ENCODE measurements at regions not wholly inside any gene's neighbourhood (a gene's known extent, or its start where the extent isn't known, plus 50 kb on each side); places are given as distances from the start of the nearest gene placed in this dataset.

DNA sequence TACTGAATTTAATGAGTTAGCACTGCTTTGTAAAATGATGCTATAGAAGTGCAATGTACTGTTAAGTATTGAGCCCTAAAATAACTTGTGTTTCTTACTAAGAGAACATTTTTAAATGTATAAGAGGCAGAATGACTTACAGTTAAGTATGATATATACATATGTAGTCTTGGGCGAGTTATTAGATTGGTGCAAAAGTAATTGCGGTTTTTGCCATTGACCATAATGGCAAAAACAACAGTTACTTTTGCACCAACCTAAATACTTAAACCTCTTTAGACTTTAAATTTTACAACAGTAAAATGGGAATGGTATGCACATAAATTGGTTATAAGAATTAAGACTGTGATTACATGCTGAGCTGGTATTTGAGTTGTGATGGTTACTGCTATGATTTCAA, 79.8 kb downstream of the CNTN3 start:
- no peaks in the 10 kb centered on the region for H3K9me3 ChIP-seq (ENCODE audit: low read length)
- no peaks in the 10 kb centered on the region for H3K36me3 ChIP-seq (ENCODE audit: insufficient read depth, low read length)
- no peak overlapping the region for H3K27ac ChIP-seq (ENCODE audit: low read depth, low read length)
- no peak overlapping the region for H3K9ac ChIP-seq (ENCODE audit: low read length)
- H3K4me1 ChIP-seq (ENCODE audit: insufficient read depth, low read length), result no peaks in the 10 kb centered on the region
- no peaks in the 10 kb centered on the region for H3K27me3 ChIP-seq (ENCODE audit: control insufficient read depth in 1 of 2, insufficient read depth in 2 of 2, low read length in 2 of 2)
- no peak overlapping the region for H3K4me3 ChIP-seq (ENCODE audit: low read depth in 1 of 2, low read length in 2 of 2)

DNA sequence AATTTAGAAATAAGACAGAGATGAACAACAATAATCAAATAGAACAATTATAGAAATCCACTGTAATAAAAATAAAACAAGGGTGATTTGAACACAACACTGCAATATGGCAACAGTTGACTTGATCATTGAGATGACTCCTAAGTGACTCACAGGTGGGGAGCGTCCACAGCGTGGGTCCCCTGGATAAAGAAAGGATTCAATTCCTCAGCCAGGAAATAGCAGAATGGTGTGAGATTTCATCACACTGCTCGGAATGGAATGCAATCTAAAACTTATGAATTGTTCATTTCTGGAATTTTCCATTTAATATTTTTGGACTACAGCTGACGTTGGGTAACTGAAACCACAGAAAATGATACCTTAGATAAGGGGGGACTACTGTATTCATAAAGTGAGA, 82.0 kb downstream of the CNTN3 start:
- Histone ChIP-seq H3K27ac (ENCODE audit: low read depth, low read length) (no peak overlapping the region), H3K9ac (ENCODE audit: low read length) (no peak overlapping the region), H3K36me3 (ENCODE audit: insufficient read depth, low read length) (no peaks in the 10 kb centered on the region), H3K4me1 (ENCODE audit: insufficient read depth, low read length) (no peaks in the 10 kb centered on the region), H3K9me3 (ENCODE audit: low read length) (no peaks in the 10 kb centered on the region), H3K4me3 (ENCODE audit: low read depth in 1 of 2, low read length in 2 of 2) (no peak overlapping the region), H3K27me3 (ENCODE audit: control insufficient read depth in 1 of 2, insufficient read depth in 2 of 2, low read length in 2 of 2) (no peaks in the 10 kb centered on the region)

DNA sequence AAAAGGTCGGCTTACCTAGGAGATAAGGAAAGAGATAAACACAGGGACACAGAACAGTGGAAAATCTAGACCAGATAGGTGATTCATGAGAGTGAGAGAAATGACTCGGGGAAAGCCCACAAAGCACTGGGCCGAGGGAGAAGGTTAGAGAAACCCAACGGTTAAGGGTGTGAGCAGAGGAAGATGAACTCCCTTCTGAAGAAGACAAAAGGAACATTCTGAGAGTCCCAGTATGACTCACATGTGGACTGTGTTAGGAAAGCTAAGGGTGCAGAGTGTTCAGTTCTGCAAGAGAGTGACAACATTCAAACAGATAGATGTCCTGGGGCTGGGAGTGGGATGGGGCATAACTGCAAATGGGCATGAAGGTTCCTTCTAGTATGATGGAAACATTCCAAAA, 83.0 kb downstream of the CNTN3 start:
- Histone ChIP-seq H3K4me3 (ENCODE audit: low read depth in 1 of 2, low read length in 2 of 2) (no peak overlapping the region), H3K9ac (ENCODE audit: low read length) (no peak overlapping the region), H3K9me3 (ENCODE audit: low read length) (no peaks in the 10 kb centered on the region), H3K4me1 (ENCODE audit: insufficient read depth, low read length) (no peaks in the 10 kb centered on the region), H3K27me3 (ENCODE audit: control insufficient read depth in 1 of 2, insufficient read depth in 2 of 2, low read length in 2 of 2) (no peaks in the 10 kb centered on the region), H3K27ac (ENCODE audit: low read depth, low read length) (no peak overlapping the region), H3K36me3 (ENCODE audit: insufficient read depth, low read length) (no peaks in the 10 kb centered on the region)

DNA sequence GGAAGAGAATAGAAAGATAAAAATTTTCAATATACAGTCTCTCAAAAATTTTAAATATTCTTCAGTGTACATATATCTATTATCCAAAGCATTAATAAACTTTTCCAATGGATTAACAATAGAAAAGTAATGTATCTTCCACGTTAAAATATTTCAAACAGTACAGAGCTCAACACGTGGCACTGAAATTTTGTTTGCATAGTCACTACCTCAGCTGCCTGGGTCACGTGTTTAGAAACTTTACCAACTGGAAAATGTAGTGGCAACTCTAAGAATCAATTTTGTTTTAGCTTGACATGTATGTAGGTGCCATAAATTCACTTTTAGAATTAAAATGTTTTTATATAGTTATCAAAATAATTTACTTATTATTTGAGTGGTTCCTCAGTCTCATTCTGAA, 85.3 kb downstream of the CNTN3 start:
- Histone ChIP-seq H3K27ac (ENCODE audit: low read depth, low read length) (no peak overlapping the region), H3K4me3 (ENCODE audit: low read depth in 1 of 2, low read length in 2 of 2) (no peak overlapping the region), H3K36me3 (ENCODE audit: insufficient read depth, low read length) (no peaks in the 10 kb centered on the region), H3K9ac (ENCODE audit: low read length) (no peak overlapping the region), H3K27me3 (ENCODE audit: control insufficient read depth in 1 of 2, insufficient read depth in 2 of 2, low read length in 2 of 2) (no peaks in the 10 kb centered on the region), H3K4me1 (ENCODE audit: insufficient read depth, low read length) (no peaks in the 10 kb centered on the region), H3K9me3 (ENCODE audit: low read length) (no peaks in the 10 kb centered on the region)

DNA sequence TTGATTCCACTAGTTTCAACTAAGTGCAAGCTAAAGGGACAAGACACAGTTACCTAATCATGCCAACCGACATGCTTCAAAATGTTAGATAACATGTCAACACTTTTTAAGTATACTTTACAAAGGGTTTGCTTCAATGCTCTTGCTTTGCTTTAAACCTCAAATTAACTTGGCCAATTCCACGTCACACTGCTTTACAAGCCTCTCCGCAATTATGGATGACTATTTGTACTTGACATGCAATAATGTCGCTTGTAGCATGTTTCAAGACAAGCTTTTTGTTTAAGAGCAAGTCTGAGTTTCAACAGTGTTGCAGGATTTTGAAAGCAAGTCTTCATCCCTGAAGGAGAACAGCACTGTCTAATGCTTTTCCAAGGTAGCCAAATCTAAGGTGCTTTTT, 86.9 kb downstream of the CNTN3 start:
- Histone ChIP-seq H3K4me3 (ENCODE audit: low read depth in 1 of 2, low read length in 2 of 2) (no peak overlapping the region), H3K9ac (ENCODE audit: low read length) (no peak overlapping the region), H3K4me1 (ENCODE audit: insufficient read depth, low read length) (no peaks in the 10 kb centered on the region), H3K27me3 (ENCODE audit: control insufficient read depth in 1 of 2, insufficient read depth in 2 of 2, low read length in 2 of 2) (no peaks in the 10 kb centered on the region), H3K27ac (ENCODE audit: low read depth, low read length) (no peak overlapping the region), H3K9me3 (ENCODE audit: low read length) (no peaks in the 10 kb centered on the region), H3K36me3 (ENCODE audit: insufficient read depth, low read length) (no peaks in the 10 kb centered on the region)

DNA sequence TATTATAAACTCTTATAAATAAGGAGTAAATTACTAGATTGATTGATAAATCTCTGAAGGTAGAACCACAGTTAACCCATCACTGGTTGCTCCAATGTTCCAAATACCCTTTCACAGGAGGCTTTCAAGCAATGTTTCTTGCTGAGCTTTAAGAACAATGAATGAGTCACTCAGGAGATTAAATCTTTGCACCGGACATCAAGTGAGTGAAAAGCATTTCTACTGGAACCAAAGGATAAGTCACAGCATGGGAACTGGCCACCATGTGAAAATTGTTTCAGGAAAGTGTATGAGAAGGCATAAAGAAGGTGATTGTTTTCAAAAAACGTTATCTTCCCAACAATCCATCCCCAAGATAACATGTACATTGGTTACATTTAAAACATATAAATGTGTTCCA, 90.6 kb downstream of the CNTN3 start:
- Histone ChIP-seq H3K9ac (ENCODE audit: low read length) (no peak overlapping the region), H3K4me3 (ENCODE audit: low read depth in 1 of 2, low read length in 2 of 2) (no peak overlapping the region), H3K9me3 (ENCODE audit: low read length) (no peaks in the 10 kb centered on the region), H3K27ac (ENCODE audit: low read depth, low read length) (no peak overlapping the region), H3K36me3 (ENCODE audit: insufficient read depth, low read length) (no peaks in the 10 kb centered on the region), H3K4me1 (ENCODE audit: insufficient read depth, low read length) (no peaks in the 10 kb centered on the region), H3K27me3 (ENCODE audit: control insufficient read depth in 1 of 2, insufficient read depth in 2 of 2, low read length in 2 of 2) (no peaks in the 10 kb centered on the region)

DNA sequence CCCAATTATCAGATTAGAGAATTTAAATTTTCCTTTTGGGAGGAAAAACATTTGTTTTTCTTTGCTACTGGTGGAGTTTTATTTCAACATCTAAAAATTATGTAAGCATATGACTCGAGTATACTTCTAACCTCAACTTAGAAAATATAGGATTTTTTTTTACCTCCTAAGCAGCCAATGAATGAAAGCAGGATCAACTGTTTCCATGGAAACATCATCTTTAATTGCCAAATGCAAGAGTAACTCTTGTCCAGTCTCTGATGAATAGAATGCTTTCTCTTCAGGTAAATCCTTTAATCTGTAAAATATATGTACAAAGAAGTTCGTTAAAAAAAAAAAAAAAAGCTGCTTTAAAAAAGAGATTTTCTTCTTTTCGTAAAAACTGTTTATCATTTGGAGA, 93.6 kb downstream of the CNTN3 start:
- Histone ChIP-seq H3K9ac (ENCODE audit: low read length) (no peak overlapping the region), H3K9me3 (ENCODE audit: low read length) (no peaks in the 10 kb centered on the region), H3K36me3 (ENCODE audit: insufficient read depth, low read length) (no peaks in the 10 kb centered on the region), H3K4me1 (ENCODE audit: insufficient read depth, low read length) (no peaks in the 10 kb centered on the region), H3K4me3 (ENCODE audit: low read depth in 1 of 2, low read length in 2 of 2) (no peak overlapping the region), H3K27me3 (ENCODE audit: control insufficient read depth in 1 of 2, insufficient read depth in 2 of 2, low read length in 2 of 2) (no peaks in the 10 kb centered on the region), H3K27ac (ENCODE audit: low read depth, low read length) (no peak overlapping the region)

DNA sequence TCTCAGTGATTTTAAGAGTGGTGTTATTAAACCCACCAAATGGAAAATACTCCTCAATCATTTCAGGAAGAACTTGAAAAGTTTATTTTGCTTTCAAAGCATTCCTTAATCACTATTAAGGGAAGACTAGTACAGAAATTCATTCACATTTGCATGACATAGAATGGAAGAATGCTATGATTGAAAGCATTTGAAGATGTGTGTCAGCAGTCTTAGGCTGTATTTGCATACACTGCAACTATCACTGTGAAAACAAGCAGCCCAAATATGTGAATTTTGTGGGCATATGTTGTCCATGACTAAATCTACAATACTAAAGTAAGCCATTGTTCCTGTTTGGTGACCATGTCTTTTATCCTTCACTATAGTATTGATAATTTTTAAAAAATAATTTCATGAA, 95.8 kb downstream of the CNTN3 start:
- Histone ChIP-seq H3K36me3 (ENCODE audit: insufficient read depth, low read length) (no peaks in the 10 kb centered on the region), H3K9ac (ENCODE audit: low read length) (no peak overlapping the region), H3K4me3 (ENCODE audit: low read depth in 1 of 2, low read length in 2 of 2) (no peak overlapping the region), H3K27ac (ENCODE audit: low read depth, low read length) (no peak overlapping the region), H3K27me3 (ENCODE audit: control insufficient read depth in 1 of 2, insufficient read depth in 2 of 2, low read length in 2 of 2) (no peaks in the 10 kb centered on the region), H3K4me1 (ENCODE audit: insufficient read depth, low read length) (no peaks in the 10 kb centered on the region), H3K9me3 (ENCODE audit: low read length) (no peaks in the 10 kb centered on the region)

DNA sequence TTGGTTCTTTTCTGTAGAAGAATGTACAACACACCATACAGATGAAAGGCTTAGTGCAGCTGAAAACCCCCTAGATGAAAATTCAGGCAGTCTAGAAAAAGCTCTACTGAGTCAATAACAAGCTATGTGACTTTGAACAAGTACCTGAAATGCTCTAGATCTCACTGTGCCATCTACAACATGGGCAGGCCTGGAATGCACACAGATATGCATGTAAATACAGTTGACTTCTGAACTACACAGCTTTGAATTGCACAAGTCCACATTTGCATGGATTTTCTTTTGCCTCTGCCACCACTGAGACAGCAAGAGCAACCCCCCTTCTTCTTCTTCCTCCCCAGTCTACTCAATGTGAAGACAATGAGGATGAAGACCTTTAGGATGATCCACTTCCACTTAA, 98.4 kb downstream of the CNTN3 start:
- Histone ChIP-seq H3K27ac (ENCODE audit: low read depth, low read length) (no peak overlapping the region), H3K9ac (ENCODE audit: low read length) (no peak overlapping the region), H3K27me3 (ENCODE audit: control insufficient read depth in 1 of 2, insufficient read depth in 2 of 2, low read length in 2 of 2) (no peaks in the 10 kb centered on the region), H3K4me3 (ENCODE audit: low read depth in 1 of 2, low read length in 2 of 2) (no peak overlapping the region), H3K4me1 (ENCODE audit: insufficient read depth, low read length) (no peaks in the 10 kb centered on the region), H3K9me3 (ENCODE audit: low read length) (no peaks in the 10 kb centered on the region), H3K36me3 (ENCODE audit: insufficient read depth, low read length) (no peaks in the 10 kb centered on the region)

DNA sequence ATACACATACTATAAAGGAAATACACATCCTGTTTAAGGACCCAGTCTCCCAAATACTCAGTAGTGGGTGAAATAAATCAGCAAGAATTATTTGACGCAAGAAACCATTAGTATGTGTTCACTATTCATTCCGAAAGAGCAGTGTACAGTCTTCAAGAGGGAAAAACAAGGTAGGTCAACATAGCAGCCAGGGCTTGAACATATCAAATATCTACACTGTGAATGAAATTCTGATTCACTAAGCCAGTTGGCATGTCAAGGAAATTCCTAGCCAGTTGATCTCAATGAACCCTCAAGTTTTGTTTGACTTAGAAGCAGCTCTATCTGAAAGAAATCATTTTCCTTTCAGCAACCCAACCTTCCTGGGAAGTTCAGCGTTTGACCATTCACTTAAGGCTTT, 99.0 kb downstream of the CNTN3 start:
- Histone ChIP-seq H3K36me3 (ENCODE audit: insufficient read depth, low read length) (no peaks in the 10 kb centered on the region), H3K27ac (ENCODE audit: low read depth, low read length) (no peak overlapping the region), H3K4me1 (ENCODE audit: insufficient read depth, low read length) (no peaks in the 10 kb centered on the region), H3K9ac (ENCODE audit: low read length) (no peak overlapping the region), H3K4me3 (ENCODE audit: low read depth in 1 of 2, low read length in 2 of 2) (no peak overlapping the region), H3K9me3 (ENCODE audit: low read length) (no peaks in the 10 kb centered on the region), H3K27me3 (ENCODE audit: control insufficient read depth in 1 of 2, insufficient read depth in 2 of 2, low read length in 2 of 2) (no peaks in the 10 kb centered on the region)

DNA sequence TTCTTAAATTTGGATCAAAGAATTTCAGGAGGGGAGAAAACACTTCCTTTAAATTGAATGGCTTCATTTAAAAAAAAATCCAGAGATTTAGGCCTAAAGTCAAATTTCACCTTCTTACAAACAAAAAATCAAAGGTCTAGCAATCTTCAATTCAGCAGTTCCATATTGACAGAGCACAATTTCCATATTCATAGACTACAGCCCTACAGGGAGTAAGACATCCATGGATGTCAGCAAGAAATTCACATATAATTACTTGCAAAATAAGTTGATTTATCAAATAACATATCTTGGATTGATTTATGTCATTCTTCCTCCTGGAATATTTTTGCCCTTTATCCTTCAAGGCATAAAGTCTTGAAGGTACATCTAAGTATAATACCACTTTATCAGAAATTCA, 103.4 kb downstream of the CNTN3 start:
- Histone ChIP-seq H3K9me3 (ENCODE audit: low read length) (no peaks in the 10 kb centered on the region), H3K4me3 (ENCODE audit: low read depth in 1 of 2, low read length in 2 of 2) (no peak overlapping the region), H3K9ac (ENCODE audit: low read length) (no peak overlapping the region), H3K36me3 (ENCODE audit: insufficient read depth, low read length) (no peaks in the 10 kb centered on the region), H3K4me1 (ENCODE audit: insufficient read depth, low read length) (no peaks in the 10 kb centered on the region), H3K27me3 (ENCODE audit: control insufficient read depth in 1 of 2, insufficient read depth in 2 of 2, low read length in 2 of 2) (no peaks in the 10 kb centered on the region), H3K27ac (ENCODE audit: low read depth, low read length) (no peak overlapping the region)

DNA sequence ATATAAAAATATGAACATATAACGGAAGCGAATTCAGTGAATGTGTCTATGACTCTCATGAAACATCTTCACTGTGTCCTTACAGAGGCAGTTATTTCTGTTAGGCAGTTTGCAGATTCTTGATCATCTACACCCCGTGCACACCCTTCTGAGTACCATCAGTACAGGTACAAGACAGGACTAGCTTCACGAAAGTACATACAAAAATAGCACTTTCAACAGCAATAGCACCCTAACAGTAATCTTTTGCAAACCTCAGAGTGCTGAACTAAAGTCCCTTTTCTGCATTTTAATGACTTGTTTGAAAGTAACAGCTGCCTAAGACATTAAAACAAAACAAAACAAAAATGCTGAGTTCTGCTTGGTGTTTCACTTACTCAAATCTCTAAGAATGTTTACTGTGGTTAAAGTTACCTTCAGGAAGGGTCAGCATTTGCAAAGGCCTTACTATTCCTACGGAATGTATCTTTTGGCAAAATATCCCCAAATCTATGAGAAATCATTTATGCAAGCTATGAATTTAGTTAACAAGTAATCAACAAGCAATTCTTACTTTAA, 104.1 kb downstream of the CNTN3 start:
- no peaks in the 10 kb centered on the region for H3K9me3 ChIP-seq (ENCODE audit: low read length)
- H3K27me3 ChIP-seq (ENCODE audit: control insufficient read depth in 1 of 2, insufficient read depth in 2 of 2, low read length in 2 of 2), result no peaks in the 10 kb centered on the region
- no peaks in the 10 kb centered on the region for H3K4me1 ChIP-seq (ENCODE audit: insufficient read depth, low read length)
- H3K4me3 ChIP-seq (ENCODE audit: low read depth in 1 of 2, low read length in 2 of 2), result no peak overlapping the region
- no peak overlapping the region for H3K9ac ChIP-seq (ENCODE audit: low read length)
- H3K27ac ChIP-seq (ENCODE audit: low read depth, low read length), result no peak overlapping the region
- H3K36me3 ChIP-seq (ENCODE audit: insufficient read depth, low read length), result no peaks in the 10 kb centered on the region
